Effector CD4-positive, alpha-beta T cell (primary cell): ENCODE measurements at regions not wholly inside any gene's neighbourhood (a gene's known extent, or its start where the extent isn't known, plus 50 kb on each side); places are given as distances from the start of the nearest gene placed in this dataset.
"Not testable (repeated sequence)": the region's sequence is repeated elsewhere in the genome, so short reads cannot be mapped to it uniquely, and the experiment has no call there.

Experiments
- DNase-seq: peaks from one replicate; pipeline ENCODE4 v3.0.0-alpha.2; 2020

DNA sequence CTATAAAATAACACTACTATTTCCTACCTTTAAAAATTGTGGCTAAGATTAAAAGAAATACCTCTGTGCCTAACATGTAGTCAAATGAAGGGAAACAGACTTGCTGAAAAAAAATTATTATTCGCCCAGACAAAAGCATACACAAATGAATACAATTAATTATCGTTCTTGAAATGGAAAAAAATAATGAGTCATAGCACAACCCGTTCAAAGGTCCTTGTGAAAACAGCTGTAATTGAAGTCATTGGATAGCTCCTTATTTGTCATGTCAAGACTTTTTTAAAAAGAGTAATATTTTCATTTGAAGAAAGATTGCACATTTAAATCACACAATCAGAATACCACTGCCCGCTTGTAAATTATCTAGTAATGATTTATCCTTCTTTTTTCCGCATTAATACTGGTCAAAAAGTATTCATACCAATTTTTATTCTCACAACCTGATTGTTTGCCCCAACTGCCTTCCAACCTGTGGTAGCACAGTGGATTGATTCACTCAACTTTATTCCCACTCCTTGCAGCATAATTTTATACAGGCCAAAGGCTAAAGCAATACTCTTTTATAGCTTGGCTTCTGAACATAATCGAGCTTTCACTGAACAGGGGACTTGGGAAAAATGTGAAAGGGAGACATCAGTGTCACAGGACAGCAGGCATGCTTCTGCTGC, 655.2 kb upstream of the MAP3K7 start:
- DNase-seq: no peak

DNA sequence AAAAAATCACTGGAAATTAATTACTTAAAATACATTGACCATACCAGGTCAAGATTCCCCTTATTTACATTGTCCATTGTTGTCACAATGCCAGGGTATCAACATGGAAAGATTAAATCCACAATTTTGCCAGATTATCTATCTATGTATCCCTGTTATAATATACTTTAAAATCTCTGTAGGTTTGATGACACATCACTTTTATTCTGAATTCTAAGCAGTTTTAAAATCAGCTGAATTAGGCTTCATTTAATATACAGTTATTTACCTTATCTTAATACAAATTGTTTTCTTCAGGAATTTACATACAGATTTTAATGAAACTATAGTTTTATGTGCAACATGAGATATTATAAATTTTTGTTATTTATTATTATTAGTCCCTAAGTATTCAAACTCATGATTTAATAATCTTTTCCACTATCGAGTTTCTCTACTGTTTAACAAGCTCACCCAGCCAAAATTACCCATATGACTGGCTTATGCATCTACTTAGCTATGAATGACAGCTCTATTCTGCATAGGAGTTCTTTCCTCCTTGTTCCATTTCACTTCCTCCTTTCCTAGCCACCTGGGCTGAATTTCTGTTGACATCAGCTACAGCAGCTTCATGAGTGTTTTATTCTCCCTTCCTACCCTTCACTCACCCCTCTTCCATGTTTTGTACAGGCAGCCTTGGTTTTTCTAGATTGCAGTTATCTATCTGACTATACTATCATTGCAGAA, 654.2 kb upstream of the MAP3K7 start:
- no peak for DNase-seq

DNA sequence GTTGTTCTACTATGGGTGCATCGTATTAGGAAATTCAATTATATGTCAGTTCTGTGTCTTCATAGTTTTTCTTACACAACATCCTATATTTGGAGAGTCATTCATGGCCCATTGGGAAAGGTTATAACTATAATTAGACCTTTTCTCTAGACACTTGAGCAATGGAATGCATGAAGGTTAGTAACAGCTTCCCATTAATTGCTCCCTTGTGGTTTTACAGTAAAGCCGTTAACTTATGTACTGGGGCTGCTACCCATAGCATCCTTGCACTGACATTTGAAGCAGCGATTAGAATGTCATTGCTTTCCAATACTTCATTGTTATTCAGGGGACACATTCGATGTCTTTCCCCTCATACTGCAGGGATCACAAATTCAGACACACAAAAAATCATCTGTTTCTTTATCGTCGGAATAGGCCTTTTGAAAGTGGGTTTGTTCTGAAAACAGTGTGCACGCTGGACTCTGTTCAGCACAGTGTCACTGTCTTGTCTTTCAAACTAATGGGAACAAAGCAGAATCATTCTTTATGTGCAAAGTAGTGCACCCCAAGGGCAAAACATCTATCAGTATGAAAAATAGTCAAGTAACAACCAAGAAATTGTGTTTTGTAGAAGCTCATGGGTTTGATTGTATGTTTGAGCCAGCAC, 634.3 kb upstream of the MAP3K7 start:
- no peak for DNase-seq

DNA sequence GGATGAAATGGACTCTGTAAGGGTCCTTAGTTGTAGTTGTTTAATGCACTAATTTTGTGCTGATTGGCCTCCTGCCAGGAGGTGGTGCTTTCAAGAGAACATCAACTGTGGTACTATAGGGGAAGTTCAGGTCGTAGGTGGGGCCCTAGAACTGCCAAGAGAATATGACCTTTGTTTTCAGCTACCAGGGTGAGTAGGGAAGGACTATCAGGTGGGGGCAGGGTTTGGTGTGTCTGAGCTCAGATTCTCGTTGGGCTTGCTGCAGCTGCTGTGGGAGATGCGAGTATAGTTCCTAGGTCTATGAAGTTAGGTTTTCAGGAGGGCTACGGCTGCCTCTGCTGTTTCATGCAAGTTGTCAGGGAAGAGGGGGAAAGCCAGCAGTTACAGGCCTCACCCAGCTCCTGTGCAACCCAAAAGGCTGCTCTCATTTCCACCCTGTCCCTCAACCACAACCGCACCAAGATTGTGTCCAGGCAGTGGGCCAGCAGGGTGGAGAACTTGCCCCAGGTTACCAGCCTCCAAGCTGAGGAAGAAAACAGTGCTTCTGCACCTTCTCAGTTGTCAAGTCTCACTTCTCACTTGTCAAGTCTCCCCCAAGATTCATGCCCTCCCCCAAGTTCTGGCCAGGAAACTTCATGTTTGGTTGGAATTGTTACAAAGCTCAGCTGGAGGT, 626.5 kb upstream of the MAP3K7 start:
- DNase-seq: no peak

DNA sequence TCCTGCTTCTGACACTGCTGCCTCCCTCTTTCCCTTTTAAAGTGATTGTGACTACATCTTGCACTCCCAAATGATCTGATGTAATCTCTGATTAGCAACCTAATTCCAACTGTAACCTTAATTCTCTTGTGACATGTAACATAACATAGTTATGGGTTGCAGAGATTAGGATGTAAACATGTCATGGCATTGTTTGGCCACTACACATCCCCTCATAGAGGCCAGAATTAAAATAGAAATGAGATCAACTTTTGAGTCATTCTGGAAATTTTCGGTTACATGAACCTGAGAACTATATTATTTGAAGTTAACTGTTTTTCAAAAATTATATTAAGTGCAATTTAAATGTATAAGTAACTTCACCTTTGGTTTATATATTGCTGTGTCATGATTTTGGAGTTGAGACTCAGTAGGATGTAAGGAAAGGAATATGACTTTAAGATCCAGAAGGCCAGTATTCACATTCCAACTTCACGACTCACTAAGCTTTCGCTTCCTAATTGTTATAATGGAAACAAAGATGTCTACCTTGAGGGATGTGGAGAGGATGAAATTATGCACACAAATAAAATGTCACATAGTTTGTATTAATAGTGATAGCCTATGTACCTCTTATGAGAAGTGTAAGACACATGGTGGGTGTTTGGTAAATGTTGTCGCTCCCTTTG, 611.9 kb upstream of the MAP3K7 start:
- DNase-seq: no peak

DNA sequence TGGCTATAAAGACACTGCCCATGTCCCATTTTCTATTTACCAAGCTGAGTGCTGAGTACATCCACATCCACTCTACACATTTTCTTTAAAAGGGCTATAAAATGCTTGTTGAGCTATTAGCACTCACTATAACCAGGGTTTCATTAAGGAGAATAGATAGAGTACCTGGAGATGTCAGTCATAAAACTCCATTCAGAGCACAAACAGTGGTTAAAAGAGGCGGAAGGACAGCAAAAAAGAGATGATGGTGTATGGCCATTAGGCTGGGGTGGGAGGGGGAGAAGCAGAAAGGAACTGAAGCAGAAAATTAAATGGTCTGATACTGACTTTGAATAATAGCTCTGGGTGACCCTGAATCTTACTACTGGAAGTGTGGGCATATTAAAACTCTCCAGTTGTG, 609.9 kb upstream of the MAP3K7 start:
- no peak for DNase-seq

DNA sequence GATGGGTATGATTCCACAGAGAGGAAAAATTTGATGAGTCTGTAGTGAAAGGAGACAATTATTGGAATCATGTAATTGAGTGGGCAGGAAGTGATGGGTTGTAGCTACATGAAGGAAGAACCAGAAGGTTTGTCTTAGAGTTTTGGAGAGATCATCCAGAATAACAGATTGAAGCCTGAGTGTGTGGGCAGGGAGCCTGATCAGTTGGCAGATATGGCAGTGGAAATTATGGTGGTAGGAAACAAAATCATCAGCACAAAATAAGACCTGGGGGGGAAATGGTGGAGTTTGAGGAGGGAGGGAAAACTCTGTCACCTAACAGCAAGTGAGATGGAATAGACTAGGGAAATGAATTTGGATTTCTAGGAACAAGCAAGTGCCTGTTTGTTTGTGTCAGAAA, 606.6 kb upstream of the MAP3K7 start:
- no peak for DNase-seq

DNA sequence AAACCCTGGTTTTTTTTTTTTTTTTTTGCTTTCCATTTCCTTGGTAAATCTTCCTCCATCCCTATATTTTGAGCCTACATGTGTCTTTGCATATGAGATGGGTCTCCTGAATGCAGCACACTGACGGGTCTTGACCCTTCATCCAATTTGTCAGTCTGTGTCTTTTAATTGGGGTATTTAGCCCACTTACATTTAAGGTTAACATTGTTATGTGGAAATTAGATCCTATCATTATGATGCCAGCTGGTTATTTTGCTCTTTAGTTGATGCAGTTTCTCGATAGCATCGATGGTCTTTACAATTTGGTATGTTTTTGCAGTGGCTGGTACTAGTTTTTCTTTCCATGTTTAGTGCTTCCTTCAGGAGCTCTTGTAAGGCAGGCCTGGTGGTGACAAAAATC, 603.2 kb upstream of the MAP3K7 start:
- DNase-seq: not testable (repeated sequence)

DNA sequence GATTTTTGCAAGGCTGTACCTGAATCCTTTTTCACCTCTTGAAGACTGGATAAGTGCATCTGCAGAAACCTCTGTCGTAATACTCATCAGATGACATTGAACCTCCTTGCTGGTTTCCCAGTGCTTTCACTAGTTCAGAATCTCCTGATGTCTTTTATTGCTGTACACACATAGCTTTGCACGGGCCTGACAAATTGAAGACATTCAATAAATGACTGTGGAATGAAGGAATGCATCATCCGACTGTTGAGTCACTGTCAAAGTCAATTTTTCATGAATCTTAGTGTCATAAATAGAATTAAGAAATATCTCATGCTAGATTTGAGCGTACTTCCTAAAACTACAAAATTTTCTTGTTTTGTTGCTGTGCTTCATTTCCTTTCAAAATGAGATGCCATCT, 598.2 kb upstream of the MAP3K7 start:
- DNase-seq: no peak

DNA sequence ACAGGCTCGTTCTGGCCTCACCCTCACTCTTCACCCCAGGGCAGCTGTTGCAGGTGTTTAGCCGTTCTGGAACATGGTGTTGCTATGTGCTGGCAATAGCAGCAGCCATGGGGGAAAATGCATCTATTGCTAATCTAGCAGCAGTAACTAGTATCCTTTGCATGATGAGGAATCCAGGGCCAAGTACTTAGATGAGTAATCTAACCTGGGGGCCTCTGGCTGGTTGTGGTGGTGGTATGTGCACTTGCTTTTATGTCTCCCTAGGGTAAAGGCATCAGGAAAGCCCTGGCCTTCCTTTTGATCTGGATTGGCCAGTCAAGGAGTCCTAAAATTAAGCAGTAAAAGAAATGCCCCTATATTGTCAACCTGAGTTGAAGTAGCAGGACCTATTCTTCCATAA, 594.5 kb upstream of the MAP3K7 start:
- DNase-seq: no peak

DNA sequence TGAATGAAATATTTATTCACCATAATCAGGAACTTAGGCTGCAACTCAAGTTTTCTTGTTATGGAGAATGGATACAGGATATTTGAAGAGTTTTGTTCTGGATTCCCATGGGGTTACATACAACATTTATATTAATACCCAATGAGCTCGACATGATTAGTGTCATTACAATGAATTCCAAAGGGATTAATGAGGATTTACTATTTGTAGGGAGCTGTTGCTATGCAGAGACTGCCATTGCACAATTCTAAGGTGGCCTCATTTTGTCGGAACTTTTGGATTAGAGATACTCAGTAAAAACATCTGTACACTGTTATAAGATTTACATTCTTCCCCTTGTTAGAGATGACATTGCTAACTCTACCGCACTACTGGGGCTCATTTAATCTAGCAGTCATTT, 586.8 kb upstream of the MAP3K7 start:
- DNase-seq: no peak

DNA sequence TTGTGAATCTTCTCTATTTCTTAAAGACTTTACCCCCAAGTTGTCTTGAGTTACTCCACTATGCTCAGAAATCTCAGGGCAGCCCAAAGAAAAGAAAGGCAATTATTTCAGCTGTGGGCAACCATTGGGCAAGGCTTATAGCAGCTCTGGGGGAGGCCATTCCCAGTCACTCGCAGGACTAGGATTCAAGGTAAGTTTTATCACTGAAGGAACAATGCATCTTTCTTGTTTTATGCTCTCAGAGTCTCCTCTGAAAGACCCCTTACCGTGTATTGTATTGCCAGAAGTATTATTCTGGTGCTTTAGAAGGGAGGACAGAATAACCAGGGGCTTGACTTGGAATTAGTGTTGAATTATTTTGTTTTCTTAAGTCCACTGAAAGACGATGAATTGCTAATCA, 586.3 kb upstream of the MAP3K7 start:
- no peak for DNase-seq

DNA sequence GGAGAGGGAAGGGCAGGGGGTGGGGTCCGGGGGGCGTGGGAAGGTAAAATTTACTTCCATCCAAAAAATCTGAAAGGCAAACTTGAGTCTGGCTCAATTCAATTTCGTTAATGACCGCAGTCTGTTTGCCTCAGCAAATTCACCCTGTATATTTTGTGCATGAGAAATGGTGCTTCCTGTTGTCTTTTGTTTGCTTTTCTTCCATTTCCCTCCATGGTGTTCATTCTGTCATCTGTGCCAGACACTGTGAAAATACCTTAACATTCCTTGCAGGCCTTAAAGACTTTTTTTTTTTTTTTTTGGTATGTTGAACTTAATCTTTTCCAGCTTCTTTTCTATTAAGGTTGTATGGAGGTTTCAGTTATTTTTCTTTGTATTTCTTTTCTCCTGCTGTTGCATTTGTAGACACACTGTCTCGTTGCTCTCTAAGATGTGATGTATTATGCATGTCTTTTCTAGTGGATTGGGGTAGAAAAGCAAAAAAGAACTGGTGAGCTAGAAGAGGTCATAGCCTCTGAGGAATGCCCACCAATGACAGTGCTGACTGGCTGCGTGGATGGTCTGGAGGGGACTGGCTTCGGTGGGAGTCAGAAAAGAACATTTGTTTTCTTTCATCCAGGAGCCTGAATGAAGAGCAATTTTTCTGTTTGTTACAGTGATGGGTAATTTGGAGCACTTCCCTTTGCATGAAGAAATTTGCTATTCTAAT, 585.0 kb upstream of the MAP3K7 start:
- no peak for DNase-seq

DNA sequence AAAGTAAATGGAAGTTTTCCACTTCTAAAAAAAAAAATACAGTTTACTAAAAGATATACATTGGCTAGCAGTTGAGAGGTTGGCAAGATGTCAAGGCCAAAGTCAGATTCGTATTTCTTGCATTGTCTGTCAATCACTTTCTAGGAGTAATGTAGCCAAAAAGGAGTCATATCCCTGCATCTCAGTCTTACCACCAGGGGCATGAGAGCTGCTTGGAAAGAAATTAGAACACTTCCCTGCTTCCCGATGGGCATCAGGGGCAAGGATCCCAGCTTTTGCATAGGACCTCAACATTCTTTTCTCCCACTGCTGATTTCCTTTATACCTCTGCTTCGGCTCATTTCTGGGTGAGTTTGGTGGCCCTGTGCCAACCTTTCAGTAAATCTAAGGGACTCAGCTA, 581.0 kb upstream of the MAP3K7 start:
- no peak for DNase-seq

DNA sequence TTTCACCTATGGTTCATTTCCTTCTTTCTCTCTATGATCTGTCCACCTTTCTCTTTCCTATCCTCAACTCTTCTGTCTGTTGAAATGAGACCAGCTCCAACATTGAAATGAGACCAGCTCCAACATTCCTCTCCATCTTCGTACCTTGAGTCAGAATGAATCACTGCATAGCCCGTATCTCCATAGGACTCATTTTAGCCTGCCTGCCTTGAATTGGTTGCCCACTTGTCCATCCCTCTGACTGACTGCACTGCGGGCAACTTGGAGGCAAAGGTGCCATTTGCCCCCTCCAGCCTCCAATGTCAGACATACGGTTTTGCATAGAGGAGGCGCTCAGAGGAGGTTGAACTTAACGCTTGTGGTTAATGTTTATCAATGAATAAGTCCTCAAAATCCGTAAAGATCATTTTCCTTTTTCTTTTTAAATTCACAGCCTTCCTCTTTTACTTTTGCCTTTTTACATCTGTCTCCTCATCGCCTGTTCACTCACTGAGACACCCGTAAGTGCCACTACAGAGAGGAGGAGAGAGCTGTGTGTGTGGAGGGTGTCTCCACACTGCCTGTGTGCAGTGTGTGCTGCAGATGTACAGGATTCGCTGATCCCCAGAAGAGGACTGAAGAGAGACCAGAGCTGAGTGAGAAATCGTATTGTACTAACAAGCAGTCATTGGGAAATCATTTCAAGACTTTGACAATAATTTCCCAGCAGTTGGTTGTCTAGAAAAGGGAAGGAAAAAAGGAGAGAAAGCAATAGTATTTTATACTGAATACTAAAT, 579.6 kb upstream of the MAP3K7 start:
- DNase-seq: no peak

DNA sequence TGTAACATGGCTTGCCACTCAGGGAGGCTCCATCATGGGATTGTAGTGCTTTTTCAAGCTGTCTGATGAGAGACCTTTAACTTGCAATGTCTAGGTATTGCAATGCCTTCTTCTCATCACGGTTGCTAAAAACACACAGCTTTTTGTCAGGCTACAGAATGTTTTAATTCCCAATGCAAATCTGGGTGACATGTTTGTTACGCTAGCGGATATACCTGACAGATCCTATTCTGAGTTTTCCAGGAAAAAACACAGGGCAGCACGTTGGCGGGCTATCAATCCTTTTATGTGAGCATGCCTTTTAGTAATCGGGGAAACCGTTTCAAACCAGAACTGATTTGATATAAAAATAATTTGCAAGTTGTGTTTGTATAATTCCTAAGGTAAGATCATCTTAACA, 577.2 kb upstream of the MAP3K7 start:
- no peak for DNase-seq

DNA sequence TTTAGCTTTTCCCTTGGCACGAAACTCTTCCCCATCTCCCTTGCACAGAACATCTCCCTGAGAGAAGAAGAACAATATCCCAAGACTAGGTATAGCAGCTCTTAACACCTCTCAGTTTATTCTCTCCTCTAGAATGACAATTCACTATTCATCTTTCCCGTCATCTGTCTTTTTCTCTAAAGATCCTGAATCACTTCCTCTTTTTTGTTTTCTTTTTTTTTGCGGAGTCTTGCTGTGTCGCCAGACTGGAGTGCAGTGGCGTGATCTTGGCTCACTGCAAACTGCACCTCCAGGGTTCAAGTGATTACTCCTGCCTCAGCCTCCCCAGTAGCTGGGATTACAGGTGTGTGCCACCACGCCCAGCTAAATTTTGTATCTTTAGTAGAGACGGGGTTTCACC, 574.4 kb upstream of the MAP3K7 start:
- DNase-seq: no peak

DNA sequence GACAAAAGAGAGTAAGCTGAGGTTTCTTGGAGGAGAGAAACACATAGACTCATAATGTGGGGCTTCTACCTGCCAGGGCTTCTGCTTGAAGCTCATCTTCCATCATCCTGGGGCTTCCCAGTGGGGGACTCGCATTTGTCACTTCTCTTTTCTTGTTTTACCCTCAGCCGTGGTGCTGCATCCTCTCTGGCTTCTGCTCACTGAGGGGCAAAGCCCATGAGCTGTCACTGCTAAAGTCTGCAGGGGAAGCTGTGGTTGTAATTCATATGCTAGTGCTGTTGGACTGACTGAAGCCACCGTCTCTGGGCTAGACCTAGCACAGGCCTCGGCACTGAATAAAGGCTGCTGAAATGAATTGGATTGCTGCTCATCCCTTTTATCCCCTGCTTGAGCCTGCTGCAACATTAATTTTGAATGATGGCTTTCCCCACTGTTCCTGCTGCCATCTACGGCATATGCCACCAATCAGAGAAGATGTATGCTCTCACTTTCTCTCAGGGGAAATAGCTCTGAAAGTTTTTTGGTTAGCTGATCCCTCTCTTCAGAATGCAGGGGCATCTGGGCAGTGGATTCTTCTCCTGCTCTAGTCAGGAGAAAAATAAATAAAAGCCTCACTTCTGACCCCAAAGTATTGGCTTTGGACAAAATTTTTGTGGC, 568.4 kb upstream of the MAP3K7 start:
- no peak for DNase-seq

DNA sequence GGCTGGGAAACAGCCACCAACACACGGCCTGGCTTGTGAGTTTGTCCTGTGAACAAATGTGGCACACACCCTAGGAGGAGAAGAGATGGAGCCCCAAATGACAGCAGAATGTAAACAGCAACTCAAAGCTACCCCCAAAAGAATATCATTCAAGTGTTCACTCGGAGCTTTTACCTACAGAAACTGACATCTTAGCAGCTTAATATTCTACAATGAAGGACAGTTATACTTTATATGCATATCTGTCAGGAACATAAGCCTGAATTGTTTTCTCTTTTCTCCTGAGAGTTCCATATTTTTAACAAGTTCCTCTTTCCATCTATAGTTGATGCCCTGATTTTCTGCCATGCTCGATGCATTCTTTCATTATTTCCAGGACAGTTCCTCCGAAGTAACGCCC, 566.0 kb upstream of the MAP3K7 start:
- DNase-seq: no peak

DNA sequence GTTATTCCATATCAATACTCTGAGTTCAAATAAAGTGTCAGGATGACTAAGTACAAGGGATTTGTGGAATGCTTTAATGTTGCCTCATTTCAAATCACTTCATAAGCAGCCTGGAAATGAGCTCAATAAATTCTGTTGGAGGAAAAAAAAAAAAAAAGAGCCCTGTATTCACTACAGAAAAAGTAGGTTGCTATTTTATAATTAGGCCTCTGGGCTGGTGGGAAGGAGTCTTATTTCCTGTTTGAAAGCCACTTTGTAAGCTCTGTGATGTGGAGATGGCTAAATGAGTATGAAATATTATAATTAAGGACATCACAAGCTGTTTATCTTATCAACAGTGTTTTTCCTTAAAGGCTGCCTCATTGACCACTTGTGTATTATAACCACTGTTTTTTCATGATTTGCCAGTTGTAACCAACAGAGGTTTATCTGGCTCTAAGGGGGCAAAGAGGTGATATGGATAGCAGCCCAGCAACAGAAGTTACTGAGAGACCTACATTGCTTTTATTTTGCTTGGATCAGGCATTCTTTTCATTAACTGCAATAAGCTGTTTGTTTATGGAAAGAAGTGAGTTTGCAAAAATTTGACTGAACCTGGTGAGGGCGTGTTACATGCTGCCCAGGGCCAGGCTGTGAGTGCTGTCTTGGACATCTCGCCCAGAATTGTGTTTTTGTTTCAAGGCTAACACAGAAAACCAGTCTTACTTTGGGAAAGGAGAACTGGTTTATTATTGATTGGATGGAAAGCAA, 563.3 kb upstream of the MAP3K7 start:
- DNase-seq: no peak
